HEK293 (cell line): ENCODE measurements at regions not wholly inside any gene's neighbourhood (a gene's known extent, or its start where the extent isn't known, plus 50 kb on each side); places are given as distances from the start of the nearest gene placed in this dataset.

Experiments used
- CTCF ChIP-seq: fragments of 450-650 bp; formaldehyde crosslinking; IDR thresholded peaks from 2 replicates; pipeline ENCODE4 v1.5.1; 2016; ENCODE audit warnings: missing biosample characterization, missing genetic modification characterization
- YY1 ChIP-seq: fragments of 450-650 bp; formaldehyde crosslinking; IDR thresholded peaks from 2 replicates; pipeline ENCODE4 v1.5.1; 2018; ENCODE audit warnings: missing biosample characterization, missing genetic modification characterization
- ZNF214 ChIP-seq: fragments of 450-650 bp; formaldehyde crosslinking; IDR thresholded peaks from 2 replicates; pipeline ENCODE4 v1.5.1; 2017; ENCODE audit warnings: missing biosample characterization, mild to moderate bottlenecking, missing genetic modification characterization, borderline replicate concordance
- ZNF280D ChIP-seq: fragments of 450-650 bp; formaldehyde crosslinking; IDR thresholded peaks from 2 replicates; pipeline ENCODE4 v1.5.1; 2016; ENCODE audit warnings: missing biosample characterization, missing genetic modification characterization
- ZNF366 ChIP-seq: fragments of 450-650 bp; formaldehyde crosslinking; conservative IDR thresholded peaks from 2 replicates; pipeline ENCODE4 v1.5.1; 2016; ENCODE audit warnings: missing biosample characterization, missing genetic modification characterization
- ZNF560 ChIP-seq: fragments of 450-650 bp; formaldehyde crosslinking; IDR thresholded peaks from 2 replicates; pipeline ENCODE4 v1.5.1; 2017; ENCODE audit warnings: missing biosample characterization, missing genetic modification characterization, borderline replicate concordance
- ZNF629 ChIP-seq: fragments of 450-650 bp; formaldehyde crosslinking; IDR thresholded peaks from 2 replicates; pipeline ENCODE4 v1.5.1; 2017; ENCODE audit warnings: missing biosample characterization, missing genetic modification characterization

- TF ChIP-seq YY1 (tag by site-specific recombination), result no peak
- no peak for TF ChIP-seq CTCF (tag by site-specific recombination)
- no peak for TF ChIP-seq ZNF629 (tag by site-specific recombination)
- no peak for TF ChIP-seq ZNF560 (tag by site-specific recombination)
- TF ChIP-seq ZNF280D (tag by site-specific recombination), result no peak
- TF ChIP-seq ZNF214 (tag by site-specific recombination), result no peak
- TF ChIP-seq ZNF366 (tag by site-specific recombination), result no peak
These were observed 356.9 kb upstream of the STXBP6 start for GRCh38 chr14:25406818-25407217.
